ENCODE measurements at regions not wholly inside any gene's neighbourhood (a gene's known extent, or its start where the extent isn't known, plus 50 kb on each side); places are given as distances from the start of the nearest gene placed in this dataset.

DNA sequence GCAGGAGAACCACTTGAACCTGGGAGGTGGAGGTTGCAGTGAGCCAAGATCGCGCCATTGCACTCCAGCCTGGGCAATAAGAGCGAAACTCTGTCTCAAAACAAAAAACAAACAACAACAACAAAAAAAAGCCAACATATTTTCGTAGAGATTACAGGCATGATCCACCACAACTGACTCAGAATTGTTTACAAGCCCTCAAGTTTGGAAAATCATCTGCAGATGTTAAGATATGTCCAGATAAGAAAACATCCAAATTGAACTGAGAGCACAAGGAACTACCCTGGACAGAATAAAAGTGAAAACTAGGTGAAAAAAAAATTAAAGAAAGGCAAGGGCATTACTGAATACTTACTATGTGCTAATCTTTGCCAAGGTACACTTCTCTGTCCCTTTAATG is 89.8 kb upstream of the WLS start:
- TF ChIP-seq, protein P1, sequence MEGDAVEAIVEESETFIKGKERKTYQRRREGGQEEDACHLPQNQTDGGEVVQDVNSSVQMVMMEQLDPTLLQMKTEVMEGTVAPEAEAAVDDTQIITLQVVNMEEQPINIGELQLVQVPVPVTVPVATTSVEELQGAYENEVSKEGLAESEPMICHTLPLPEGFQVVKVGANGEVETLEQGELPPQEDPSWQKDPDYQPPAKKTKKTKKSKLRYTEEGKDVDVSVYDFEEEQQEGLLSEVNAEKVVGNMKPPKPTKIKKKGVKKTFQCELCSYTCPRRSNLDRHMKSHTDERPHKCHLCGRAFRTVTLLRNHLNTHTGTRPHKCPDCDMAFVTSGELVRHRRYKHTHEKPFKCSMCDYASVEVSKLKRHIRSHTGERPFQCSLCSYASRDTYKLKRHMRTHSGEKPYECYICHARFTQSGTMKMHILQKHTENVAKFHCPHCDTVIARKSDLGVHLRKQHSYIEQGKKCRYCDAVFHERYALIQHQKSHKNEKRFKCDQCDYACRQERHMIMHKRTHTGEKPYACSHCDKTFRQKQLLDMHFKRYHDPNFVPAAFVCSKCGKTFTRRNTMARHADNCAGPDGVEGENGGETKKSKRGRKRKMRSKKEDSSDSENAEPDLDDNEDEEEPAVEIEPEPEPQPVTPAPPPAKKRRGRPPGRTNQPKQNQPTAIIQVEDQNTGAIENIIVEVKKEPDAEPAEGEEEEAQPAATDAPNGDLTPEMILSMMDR (conservative IDR thresholded peaks at IDR 0.05; ENCODE audit: low read depth, low read length): no peak
- TF ChIP-seq RAD21 (IDR thresholded peaks at IDR 0.05; ENCODE audit: low read length) (no peak), SMC3 (IDR thresholded peaks at IDR 0.05; ENCODE audit: low read depth, low read length) (no peak), BHLHE40 (IDR thresholded peaks at IDR 0.05; ENCODE audit: low read depth, low read length) (no peak), MXI1 (IDR thresholded peaks at IDR 0.05; ENCODE audit: borderline replicate concordance, low read depth, low read length) (no peak), MAZ (IDR thresholded peaks at IDR 0.05; ENCODE audit: borderline replicate concordance, low read depth, low read length) (no peak), CEBPB (IDR thresholded peaks at IDR 0.05; ENCODE audit: low read depth, low read length) (no peak), POLR2A (IDR thresholded peaks at IDR 0.05; ENCODE audit: low read depth, low read length) (no peak), FOS (IDR thresholded peaks at IDR 0.05; ENCODE audit: low read depth, low read length) (no peak)
- TF ChIP-seq, protein P2, sequence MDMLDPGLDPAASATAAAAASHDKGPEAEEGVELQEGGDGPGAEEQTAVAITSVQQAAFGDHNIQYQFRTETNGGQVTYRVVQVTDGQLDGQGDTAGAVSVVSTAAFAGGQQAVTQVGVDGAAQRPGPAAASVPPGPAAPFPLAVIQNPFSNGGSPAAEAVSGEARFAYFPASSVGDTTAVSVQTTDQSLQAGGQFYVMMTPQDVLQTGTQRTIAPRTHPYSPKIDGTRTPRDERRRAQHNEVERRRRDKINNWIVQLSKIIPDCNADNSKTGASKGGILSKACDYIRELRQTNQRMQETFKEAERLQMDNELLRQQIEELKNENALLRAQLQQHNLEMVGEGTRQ (IDR thresholded peaks at IDR 0.05; ENCODE audit: low read depth, low read length): no peak

Data from IMR-90 (cell line).